Naive thymus-derived CD4-positive, alpha-beta T cell (primary cell): ENCODE measurements at regions not wholly inside any gene's neighbourhood (a gene's known extent, or its start where the extent isn't known, plus 50 kb on each side); places are given as distances from the start of the nearest gene placed in this dataset.

Experiments
- ATAC-seq: fragments of 150-1000 bp; cut with Tn5 transposase; 2 replicates; pipeline ENCODE4 v1.10.0; 2021; ENCODE audit warnings: mild to moderate bottlenecking, moderate library complexity
- CTCF ChIA-PET: fragments of 350-600 bp; sonication (Branson Sonifier 250); formaldehyde crosslinking; loops from one replicate; lab custom pipeline; 2021; ENCODE audit warnings: antibody characterized with exemption; lab: Charles Lee
- POLR2A ChIA-PET: fragments of 350-600 bp; sonication (Branson Sonifier 250); formaldehyde crosslinking; loops from one replicate; lab custom pipeline; 2021; ENCODE audit warnings: antibody characterized with exemption, inconsistent platforms; lab: Charles Lee
- DNase-seq, 9 donors: peaks; one replicate each; pipeline versions ENCODE4 v3.0.0 to v3.0.0-alpha.2; 2020 to 2022; ENCODE audit warnings: mixed read lengths in 1 of 9
- H3K27ac ChIP-seq: one replicate; pipeline ENCODE4 v1.7.0; 2013; ENCODE audit warnings: mild to moderate bottlenecking, low read depth, low read length, moderate library complexity
- H3K27me3 ChIP-seq, 2 donors: one replicate each; pipeline ENCODE4 v1.7.0; 2013; ENCODE audit warnings: low read length in 2 of 2, mild to moderate bottlenecking in 2 of 2, moderate library complexity in 2 of 2; ENCODE audit not compliant: control insufficient read depth in 2 of 2, insufficient read depth in 2 of 2
- H3K36me3 ChIP-seq, 3 experiments: 1 replicate in 2 of 3; 2 replicates in 1 of 3; pipeline ENCODE4 v1.7.0; 2013; ENCODE audit warnings: low read length in 3 of 3, mild to moderate bottlenecking in 3 of 3, moderate library complexity in 1 of 3; ENCODE audit not compliant: insufficient read depth in 3 of 3, control insufficient read depth in 2 of 3
- H3K4me1 ChIP-seq, 2 donors: one replicate each; pipeline ENCODE4 v1.7.0; 2013; ENCODE audit warnings: low read length in 2 of 2, mild to moderate bottlenecking in 2 of 2, moderate library complexity in 1 of 2; ENCODE audit not compliant: control insufficient read depth in 2 of 2, insufficient read depth in 2 of 2
- H3K4me3 ChIP-seq: 2 replicates; pipeline ENCODE4 v1.7.0; 2013; ENCODE audit warnings: mild to moderate bottlenecking, low read length
- H3K9me3 ChIP-seq, 3 experiments: 1 replicate in 2 of 3; 2 replicates in 1 of 3; pipeline ENCODE4 v1.7.0; 2013; ENCODE audit warnings: low read length in 3 of 3; ENCODE audit not compliant: control insufficient read depth in 2 of 3
- H3K27ac Mint-ChIP-seq, 9 donors: one replicate each; pipeline ENCODE4 v1.8.0; 2020 to 2022; ENCODE audit warnings: mixed read lengths in 9 of 9, mild to moderate bottlenecking in 8 of 9, moderate library complexity in 5 of 9, inconsistent platforms in 2 of 9
- H3K27me3 Mint-ChIP-seq, 5 donors: one replicate each; pipeline ENCODE4 v1.8.0; 2021 to 2022; ENCODE audit warnings: mixed read lengths in 5 of 5, mild to moderate bottlenecking in 1 of 5
- H3K36me3 Mint-ChIP-seq, 5 donors: one replicate each; pipeline ENCODE4 v1.8.0; 2020 to 2022; ENCODE audit warnings: mixed read lengths in 5 of 5, mild to moderate bottlenecking in 3 of 5, inconsistent platforms in 1 of 5
- H3K4me1 Mint-ChIP-seq, 7 donors: one replicate each; pipeline ENCODE4 v1.8.0; 2020 to 2022; ENCODE audit warnings: mixed read lengths in 7 of 7, mild to moderate bottlenecking in 3 of 7, inconsistent platforms in 1 of 7
- H3K4me3 Mint-ChIP-seq, 10 donors: one replicate each; pipeline ENCODE4 v1.8.0; 2020 to 2022; ENCODE audit warnings: mild to moderate bottlenecking in 10 of 10, mixed read lengths in 10 of 10, moderate library complexity in 6 of 10, inconsistent platforms in 2 of 10
- H3K9me3 Mint-ChIP-seq, 11 donors: one replicate each; pipeline ENCODE4 v1.8.0; 2020 to 2022; ENCODE audit warnings: mixed read lengths in 11 of 11, mild to moderate bottlenecking in 4 of 11, inconsistent platforms in 1 of 11, moderate library complexity in 1 of 11
- intact Hi-C, 2 donors: fragments of 100-400 bp; cut with micrococcal nuclease; formaldehyde crosslinking; loops; one replicate each; pipeline ENCODE4 v1.15.1; 2023

DNA sequence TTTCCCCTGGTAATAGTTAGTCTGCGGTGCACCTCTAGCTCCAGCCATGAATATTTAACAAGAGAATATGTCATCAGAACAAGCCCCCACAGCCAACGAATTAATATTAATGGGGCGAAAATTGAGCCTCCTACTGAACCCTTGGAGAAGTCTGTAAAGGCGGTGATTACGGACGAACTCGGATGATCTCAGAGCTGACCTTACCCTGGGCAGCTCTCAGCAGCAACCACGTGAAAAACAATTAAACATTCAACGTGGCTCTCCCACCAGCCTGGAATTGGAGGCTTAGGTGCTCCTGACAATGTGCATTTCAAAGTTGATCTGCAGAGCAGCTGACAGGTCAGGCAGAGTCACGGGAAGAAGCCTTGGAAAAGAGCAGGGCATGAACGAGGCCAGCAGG lies 407.6 kb upstream of the MYT1L start:
- H3K27me3 Mint-ChIP-seq, result peaks cover 0 to 11% (median 0%) of the 10 kb centered on the region in 5 donors
- H3K4me1 Mint-ChIP-seq, result no peaks in the 10 kb centered on the region
- ATAC-seq, result no peak

DNA sequence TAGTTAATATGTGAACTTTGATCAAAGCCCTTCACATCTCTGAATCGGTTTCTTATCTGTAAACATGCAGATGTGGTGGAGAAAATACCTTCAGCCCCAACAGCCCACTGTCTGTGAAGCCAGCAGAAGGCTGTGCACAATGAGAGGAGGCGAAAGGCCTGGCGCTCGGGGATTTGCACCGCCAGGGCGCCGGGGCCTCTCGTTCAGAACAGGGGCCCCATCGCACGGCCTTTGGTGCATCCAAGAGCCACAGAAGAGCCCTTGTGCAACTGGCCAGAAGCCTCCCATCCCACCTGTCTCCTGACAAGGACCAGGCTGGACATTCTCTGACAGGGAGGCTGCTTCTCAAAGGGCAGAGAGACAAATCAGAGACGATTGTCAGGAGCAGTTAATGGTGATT lies 407.2 kb upstream of the MYT1L start:
- intact Hi-C loops, result no loop called here

More for the DNA sequence above, 407.6 kb upstream of the MYT1L start:
- Mint-ChIP-seq H3K9me3 (peaks cover 0 to 9% (median 0%) of the 10 kb centered on the region in 11 donors), H3K36me3 (peaks cover 0 to 4% (median 0%) of the 10 kb centered on the region in 5 donors), H3K4me3 (no peak overlapping the region), H3K27ac (no peak overlapping the region)
- Histone ChIP-seq H3K4me3 (no peak overlapping the region), H3K27ac (no peak overlapping the region), H3K9me3 (no peaks in the 10 kb centered on the region), H3K4me1 (no peaks in the 10 kb centered on the region), H3K36me3 (no peaks in the 10 kb centered on the region), H3K27me3 (no peaks in the 10 kb centered on the region)
- DNase-seq, result no peak
- intact Hi-C loops, result no loop called here
- POLR2A ChIA-PET, result no interaction called here
- CTCF ChIA-PET, result no interaction called here

DNA sequence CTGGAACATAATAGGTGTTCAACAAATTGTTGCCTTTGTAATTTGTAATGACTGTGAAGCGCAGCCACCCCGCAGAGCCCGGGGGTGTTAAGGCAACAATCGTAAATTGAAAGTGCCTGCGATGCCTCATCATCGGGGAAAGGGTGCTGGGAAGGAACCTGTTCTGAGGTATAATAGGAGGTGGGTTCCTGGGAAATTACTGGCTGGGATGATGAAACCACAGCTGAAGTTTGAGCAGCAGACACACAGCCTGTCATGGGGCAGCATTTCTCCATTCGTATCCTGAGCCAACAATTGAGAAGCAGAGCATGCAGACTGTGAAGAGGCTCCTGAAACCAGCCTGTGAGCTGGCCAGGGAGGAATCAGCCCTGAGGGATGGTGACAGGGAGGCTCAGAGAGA lies 404.0 kb upstream of the MYT1L start:
- no peaks in the 10 kb centered on the region for H3K4me1 Mint-ChIP-seq
- peaks cover 0 to 2% (median 0%) of the 10 kb centered on the region in 5 donors for H3K36me3 Mint-ChIP-seq
- H3K27me3 Mint-ChIP-seq, result peaks cover 0 to 6% (median 0%) of the 10 kb centered on the region in 5 donors
- ChIA-PET POLR2A (no interaction called here), CTCF (interaction anchor here (0.6 kb wide), 1 partner anchor 10 kb away, joined by 3 read pairs; no protein-coding TSS in a partner anchor)
- Histone ChIP-seq H3K9me3 (no peaks in the 10 kb centered on the region), H3K4me1 (no peaks in the 10 kb centered on the region), H3K36me3 (no peaks in the 10 kb centered on the region), H3K27ac (no peak overlapping the region), H3K27me3 (no peaks in the 10 kb centered on the region), H3K4me3 (no peak overlapping the region)
- DNase-seq (no peak), ATAC-seq (no peak)
- intact Hi-C loops, result no loop called here
- H3K4me3 Mint-ChIP-seq, result no peak overlapping the region
- H3K9me3 Mint-ChIP-seq, result peaks cover 0 to 3% (median 0%) of the 10 kb centered on the region in 11 donors
- peak overlapping the region in 1 of 9 donors; percentile 34 for H3K27ac Mint-ChIP-seq

More for the DNA sequence above, 407.2 kb upstream of the MYT1L start:
- Mint-ChIP-seq H3K27me3 (peaks cover 0 to 11% (median 0%) of the 10 kb centered on the region in 5 donors), H3K9me3 (peaks cover 0 to 9% (median 0%) of the 10 kb centered on the region in 11 donors), H3K27ac (no peak overlapping the region), H3K4me3 (no peak overlapping the region), H3K4me1 (no peaks in the 10 kb centered on the region), H3K36me3 (peaks cover 0 to 4% (median 0%) of the 10 kb centered on the region in 5 donors)
- H3K4me1 ChIP-seq, result no peaks in the 10 kb centered on the region
- CTCF ChIA-PET, result no interaction called here
- H3K9me3 ChIP-seq, result no peaks in the 10 kb centered on the region
- H3K4me3 ChIP-seq, result no peak overlapping the region
- DNase-seq, result no peak
- no peaks in the 10 kb centered on the region for H3K27me3 ChIP-seq
- H3K27ac ChIP-seq, result no peak overlapping the region
- ATAC-seq, result no peak
- POLR2A ChIA-PET, result no interaction called here
- H3K36me3 ChIP-seq, result no peaks in the 10 kb centered on the region

DNA sequence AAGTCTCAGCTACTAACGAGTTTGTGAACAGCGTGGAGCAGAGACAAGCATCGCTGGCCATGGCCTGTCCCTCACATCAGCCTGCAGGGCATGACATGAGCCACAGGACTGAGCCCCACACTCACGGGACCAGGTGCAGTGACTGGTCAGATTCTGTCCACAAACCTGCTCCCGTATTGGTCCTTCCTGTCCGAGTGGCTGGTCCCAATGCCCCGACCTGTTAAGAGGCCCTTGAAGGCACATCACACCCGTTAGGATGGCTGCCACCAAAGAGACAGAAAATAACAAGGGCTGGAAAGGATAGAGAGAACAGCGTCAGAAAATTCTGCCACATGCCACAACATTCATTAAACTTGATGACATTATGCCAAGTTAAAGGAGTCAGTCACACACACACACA lies 403.2 kb upstream of the MYT1L start:
- Histone ChIP-seq H3K9me3 (no peaks in the 10 kb centered on the region), H3K36me3 (no peaks in the 10 kb centered on the region), H3K27ac (no peak overlapping the region), H3K4me1 (no peaks in the 10 kb centered on the region), H3K4me3 (no peak overlapping the region), H3K27me3 (no peaks in the 10 kb centered on the region)
- Mint-ChIP-seq H3K4me3 (no peak overlapping the region), H3K9me3 (no peaks in the 10 kb centered on the region), H3K27me3 (peaks cover 0 to 8% (median 0%) of the 10 kb centered on the region in 5 donors), H3K4me1 (no peaks in the 10 kb centered on the region), H3K27ac (no peak overlapping the region), H3K36me3 (no peaks in the 10 kb centered on the region)
- POLR2A ChIA-PET, result no interaction called here
- CTCF ChIA-PET, result no interaction called here
- intact Hi-C loops, result no loop called here
- ATAC-seq, result no peak
- no peak for DNase-seq

DNA sequence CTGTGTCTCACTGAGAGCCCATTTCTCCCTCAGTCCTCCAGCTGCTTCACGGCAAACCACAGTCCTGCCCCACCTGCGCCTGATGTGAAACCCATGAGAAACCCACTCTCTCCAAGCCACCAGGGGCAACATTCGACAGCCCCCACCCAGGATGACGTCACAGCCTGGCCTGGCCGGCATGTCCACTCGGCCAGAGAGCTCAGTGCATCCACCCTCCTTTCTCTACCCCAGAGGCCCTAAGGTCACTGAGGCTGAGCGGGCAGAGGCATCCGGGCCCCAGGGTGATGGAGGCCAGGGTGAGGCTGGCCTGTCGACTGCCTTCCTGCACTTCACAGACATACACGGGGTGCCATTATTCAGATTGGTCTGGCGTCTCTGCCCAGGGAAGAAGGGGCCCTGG lies 402.7 kb upstream of the MYT1L start:
- no peaks in the 10 kb centered on the region for H3K9me3 ChIP-seq
- no peaks in the 10 kb centered on the region for H3K36me3 ChIP-seq
- no peaks in the 10 kb centered on the region for H3K4me1 ChIP-seq
- POLR2A ChIA-PET, result no interaction called here
- H3K27ac ChIP-seq, result no peak overlapping the region
- Mint-ChIP-seq H3K4me3 (no peak overlapping the region), H3K9me3 (no peaks in the 10 kb centered on the region), H3K27ac (no peak overlapping the region), H3K4me1 (no peaks in the 10 kb centered on the region), H3K27me3 (peaks cover 0 to 8% (median 0%) of the 10 kb centered on the region in 5 donors), H3K36me3 (no peaks in the 10 kb centered on the region)
- no peak overlapping the region for H3K4me3 ChIP-seq
- DNase-seq (no peak), ATAC-seq (no peak)
- CTCF ChIA-PET, result no interaction called here
- no peaks in the 10 kb centered on the region for H3K27me3 ChIP-seq
- intact Hi-C loops, result no loop called here

DNA sequence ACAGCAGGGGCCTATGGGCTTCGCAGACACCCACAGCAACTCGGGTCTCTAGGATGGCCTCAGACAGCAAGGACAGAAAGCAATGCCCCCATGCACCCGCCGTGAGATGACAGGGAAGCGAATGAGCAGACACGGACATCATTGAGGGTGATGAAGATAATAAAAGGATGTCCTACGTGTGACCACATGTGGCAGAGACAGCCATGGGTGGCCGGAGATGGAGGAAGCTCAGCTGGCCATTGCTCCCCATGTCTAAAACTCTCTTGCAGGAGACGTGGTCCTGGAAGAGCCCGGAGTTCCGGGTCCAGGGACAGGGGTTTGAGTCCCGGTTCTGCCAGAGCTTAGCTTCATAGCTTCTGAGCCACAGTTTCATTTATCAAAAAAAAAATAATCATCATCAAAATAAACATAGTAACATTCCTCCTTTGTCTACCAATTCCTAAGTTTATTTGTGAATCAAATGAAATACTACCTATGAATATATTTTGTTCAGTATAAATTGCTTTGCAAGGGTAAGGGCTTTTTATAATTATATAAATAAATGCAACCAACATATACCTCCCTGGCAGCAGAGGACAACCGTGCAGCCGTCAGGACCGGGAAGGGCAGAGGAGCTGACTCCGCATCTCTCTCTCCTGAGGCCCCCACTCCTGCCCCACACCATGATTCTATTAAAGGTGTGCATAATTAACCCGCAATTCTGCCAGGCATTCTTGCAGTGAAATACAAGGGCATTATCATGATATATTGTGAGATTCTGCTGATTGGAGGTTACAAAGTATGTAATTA lies 401.4 kb upstream of the MYT1L start:
- Histone ChIP-seq H3K4me1 (no peaks in the 10 kb centered on the region), H3K9me3 (no peaks in the 10 kb centered on the region), H3K27ac (no peak overlapping the region), H3K36me3 (no peaks in the 10 kb centered on the region), H3K4me3 (no peak overlapping the region), H3K27me3 (no peaks in the 10 kb centered on the region)
- ChIA-PET POLR2A (no interaction called here), CTCF (no interaction called here)
- no peak overlapping the region for H3K4me3 Mint-ChIP-seq
- no peak for ATAC-seq
- no peaks in the 10 kb centered on the region for H3K9me3 Mint-ChIP-seq
- peaks cover 0 to 8% (median 0%) of the 10 kb centered on the region in 5 donors for H3K27me3 Mint-ChIP-seq
- no peak overlapping the region for H3K27ac Mint-ChIP-seq
- intact Hi-C loops, result no loop called here
- no peaks in the 10 kb centered on the region for H3K36me3 Mint-ChIP-seq
- no peak for DNase-seq
- no peaks in the 10 kb centered on the region for H3K4me1 Mint-ChIP-seq

DNA sequence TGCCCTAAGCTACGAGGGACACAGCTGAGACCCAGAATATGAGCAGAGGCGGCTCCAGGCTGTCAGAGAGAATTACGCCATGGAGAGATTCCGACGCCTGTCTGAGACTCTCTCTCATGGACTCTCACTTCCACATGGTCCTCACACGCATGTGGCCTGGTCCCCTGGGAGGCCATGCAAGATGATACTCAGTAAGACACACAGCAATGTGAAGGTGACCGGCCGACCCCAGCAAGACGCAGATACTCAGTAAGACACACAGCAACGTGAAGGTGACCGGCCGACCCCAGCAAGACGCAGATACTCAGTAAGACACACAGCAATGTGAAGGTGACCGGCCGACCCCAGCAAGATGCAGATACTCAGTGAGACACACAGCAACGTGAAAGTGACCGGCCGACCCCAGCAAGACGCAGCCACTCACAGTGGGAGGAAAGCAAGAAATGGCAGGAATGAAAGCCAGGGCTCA lies 400.8 kb upstream of the MYT1L start:
- Mint-ChIP-seq H3K4me1 (no peaks in the 10 kb centered on the region), H3K27me3 (peaks cover 0 to 8% (median 0%) of the 10 kb centered on the region in 5 donors), H3K36me3 (no peaks in the 10 kb centered on the region), H3K4me3 (no peak overlapping the region), H3K9me3 (no peaks in the 10 kb centered on the region), H3K27ac (no peak overlapping the region)
- ChIA-PET CTCF (no interaction called here), POLR2A (no interaction called here)
- DNase-seq (no peak), ATAC-seq (no peak)
- Histone ChIP-seq H3K9me3 (no peaks in the 10 kb centered on the region), H3K4me3 (no peak overlapping the region), H3K27me3 (no peaks in the 10 kb centered on the region), H3K27ac (no peak overlapping the region), H3K4me1 (no peaks in the 10 kb centered on the region), H3K36me3 (no peaks in the 10 kb centered on the region)
- intact Hi-C loops, result no loop called here
